Peyer's patch (tissue), 4 donors: ENCODE measurements at regions not wholly inside any gene's neighbourhood (a gene's known extent, or its start where the extent isn't known, plus 50 kb on each side); places are given as distances from the start of the nearest gene placed in this dataset.
A peak's percentile ranks its signal among the peaks of the same experiment; 100 is the strongest.

Experiments used
- DNase-seq, 3 donors: peaks; one replicate each; pipeline ENCODE4 v3.0.0-alpha.2; 2017 to 2019
- H3K27ac ChIP-seq, 4 donors: fragments of 200-600 bp; sonication (generic); one replicate each; pipeline ENCODE4 v1.5.1; 2016 to 2019
- H3K27me3 ChIP-seq, 2 donors: fragments of 200-600 bp; sonication (generic); one replicate each; pipeline ENCODE4 v1.5.1; 2019
- H3K36me3 ChIP-seq, 3 donors: fragments of 200-600 bp; sonication (generic); one replicate each; pipeline ENCODE4 v1.5.1; 2016 to 2019
- H3K4me1 ChIP-seq, 4 donors: fragments of 200-600 bp; sonication (generic); one replicate each; pipeline ENCODE4 v1.5.1; 2016 to 2019
- H3K4me3 ChIP-seq, 4 donors: fragments of 200-600 bp; sonication (generic); 1 replicate in 3 of 4; 2 replicates in 1 of 4; pipeline ENCODE4 v1.5.1; 2016 to 2019; ENCODE audit warnings: mild to moderate bottlenecking in 1 of 4
- H3K9me3 ChIP-seq, 4 donors: fragments of 200-600 bp; sonication (generic); one replicate each; pipeline ENCODE4 v1.5.1; 2016 to 2019; ENCODE audit warnings: mild to moderate bottlenecking in 1 of 4
- CTCF ChIP-seq, 6 experiments: fragments of 450-650 bp in 4 of 6; fragments of 200-600 bp in 2 of 6; sonication (generic) in 1 of 6; IDR thresholded peaks; one replicate each; pipeline ENCODE4 v1.5.1; 2017 to 2019; ENCODE audit warnings: antibody characterized with exemption in 6 of 6, mild to moderate bottlenecking in 3 of 6, moderate library complexity in 1 of 6
- POLR2A ChIP-seq, 2 donors: fragments of 450-650 bp; IDR thresholded peaks; one replicate each; pipeline ENCODE4 v1.5.1; 2017; ENCODE audit warnings: antibody characterized with exemption in 2 of 2, mild to moderate bottlenecking in 2 of 2, moderate library complexity in 2 of 2

GRCh38 chr5:68392617-68393016, 177.1 kb downstream of the PIK3R1 start:
- Histone ChIP-seq H3K4me3 (no peak overlapping the region), H3K9me3 (no peaks in the 10 kb centered on the region), H3K4me1 (no peaks in the 10 kb centered on the region), H3K27me3 (no peaks in the 10 kb centered on the region), H3K27ac (no peak overlapping the region), H3K36me3 (no peaks in the 10 kb centered on the region)
- DNase-seq, result no peak
- no peak for TF ChIP-seq CTCF (IDR thresholded peaks at IDR 0.05)
- TF ChIP-seq POLR2A (IDR thresholded peaks at IDR 0.05), result no peak

- H3K9me3 ChIP-seq, result no peaks in the 10 kb centered on the region
- H3K4me1 ChIP-seq, result no peaks in the 10 kb centered on the region
- DNase-seq, result no peak
- H3K4me3 ChIP-seq, result no peak overlapping the region
- H3K36me3 ChIP-seq, result no peaks in the 10 kb centered on the region
- no peaks in the 10 kb centered on the region for H3K27me3 ChIP-seq
- TF ChIP-seq CTCF (IDR thresholded peaks at IDR 0.05), result no peak
- no peak for TF ChIP-seq POLR2A (IDR thresholded peaks at IDR 0.05)
- H3K27ac ChIP-seq, result no peak overlapping the region
Observed at GRCh38 chr5:68395302-68395701, 179.7 kb downstream of the PIK3R1 start.

GRCh38 chr5:68395926-68396511, 180.5 kb downstream of the PIK3R1 start:
- no peaks in the 10 kb centered on the region for H3K27me3 ChIP-seq
- no peaks in the 10 kb centered on the region for H3K9me3 ChIP-seq
- no peak for DNase-seq
- H3K27ac ChIP-seq, result peak overlapping the region in 1 of 4 donors; percentile 54
- no peaks in the 10 kb centered on the region for H3K36me3 ChIP-seq
- TF ChIP-seq POLR2A (IDR thresholded peaks at IDR 0.05) (no peak), CTCF (IDR thresholded peaks at IDR 0.05) (no peak)
- no peak overlapping the region for H3K4me3 ChIP-seq
- no peaks in the 10 kb centered on the region for H3K4me1 ChIP-seq

- Histone ChIP-seq H3K4me3 (no peak overlapping the region), H3K4me1 (no peaks in the 10 kb centered on the region), H3K36me3 (no peaks in the 10 kb centered on the region), H3K27ac (peak overlapping the region in 1 of 4 donors; percentile 54), H3K9me3 (no peaks in the 10 kb centered on the region), H3K27me3 (no peaks in the 10 kb centered on the region)
- DNase-seq, result no peak
- no peak for TF ChIP-seq CTCF (IDR thresholded peaks at IDR 0.05)
- no peak for TF ChIP-seq POLR2A (IDR thresholded peaks at IDR 0.05)
Observed at GRCh38 chr5:68396722-68397121, 181.2 kb downstream of the PIK3R1 start.

GRCh38 chr5:68398146-68398812, 182.7 kb downstream of the PIK3R1 start:
- Histone ChIP-seq H3K36me3 (no peaks in the 10 kb centered on the region), H3K27me3 (no peaks in the 10 kb centered on the region)

More at GRCh38 chr5:68398146-68398812, 182.7 kb downstream of the PIK3R1 start:
- no peak for TF ChIP-seq POLR2A (IDR thresholded peaks at IDR 0.05)
- TF ChIP-seq CTCF (IDR thresholded peaks at IDR 0.05), result no peak
- no peak overlapping the region for H3K27ac ChIP-seq
- H3K4me1 ChIP-seq, result no peaks in the 10 kb centered on the region
- H3K9me3 ChIP-seq, result no peaks in the 10 kb centered on the region
- DNase-seq, result no peak
- no peak overlapping the region for H3K4me3 ChIP-seq
